Left lobe of liver (tissue), 2 donors: ENCODE measurements at regions not wholly inside any gene's neighbourhood (a gene's known extent, or its start where the extent isn't known, plus 50 kb on each side); places are given as distances from the start of the nearest gene placed in this dataset.
A peak's percentile ranks its signal among the peaks of the same experiment; 100 is the strongest.

Experiments
- ATAC-seq: fragments of 200-7000 bp; cut with Tn5 transposase; one replicate; pipeline ENCODE4 v1.9.1; 2020; ENCODE audit warnings: mild to moderate bottlenecking, moderate library complexity
- DNase-seq: peaks from one replicate; pipeline ENCODE4 v3.0.0-alpha.2; 2020; ENCODE audit warnings: low spot score
- donor health status: DM: no; HTN: no; CAD: no; lungs with moderate emphysema.
- donor health status: DM: no; HTN: yes; CAD: no.

- DNase-seq (no peak), ATAC-seq (no peak)
These were observed 266.6 kb upstream of the SIX2 start for GRCh38 chr2:45275806-45276205.

GRCh38 chr2:45275242-45275805 lies 266.1 kb upstream of the SIX2 start:
- no peak for DNase-seq
- ATAC-seq: peak; percentile 35

GRCh38 chr2:45274250-45274926 lies 265.1 kb upstream of the SIX2 start:
- peak; percentile 72 for ATAC-seq
- peak; percentile 86 for DNase-seq

- DNase-seq (peak; percentile 46), ATAC-seq (peak; percentile 82)
These were observed 264.4 kb upstream of the SIX2 start for GRCh38 chr2:45273412-45274249.

GRCh38 chr2:45272549-45273265 lies 263.5 kb upstream of the SIX2 start:
- ATAC-seq: no peak

GRCh38 chr2:45269149-45269793 lies 260.0 kb upstream of the SIX2 start:
- peak; percentile 26 for DNase-seq

More at GRCh38 chr2:45272549-45273265, 263.5 kb upstream of the SIX2 start:
- DNase-seq: no peak

GRCh38 chr2:45268631-45269030 lies 259.4 kb upstream of the SIX2 start:
- no peak for ATAC-seq

More at GRCh38 chr2:45269149-45269793, 260.0 kb upstream of the SIX2 start:
- ATAC-seq: no peak

GRCh38 chr2:45267062-45267792 lies 258.0 kb upstream of the SIX2 start:
- peak; percentile 81 for ATAC-seq

More at GRCh38 chr2:45268631-45269030, 259.4 kb upstream of the SIX2 start:
- peak; percentile 10 for DNase-seq

GRCh38 chr2:45265336-45265735 lies 256.1 kb upstream of the SIX2 start:
- ATAC-seq (no peak), DNase-seq (no peak)

More at GRCh38 chr2:45267062-45267792, 258.0 kb upstream of the SIX2 start:
- peak; percentile 54 for DNase-seq

- ATAC-seq (no peak), DNase-seq (peak; percentile 30)
These were observed 255.3 kb upstream of the SIX2 start for GRCh38 chr2:45264227-45265225.

GRCh38 chr2:45263147-45263546 lies 253.9 kb upstream of the SIX2 start:
- DNase-seq (peak; percentile 6), ATAC-seq (no peak)

- no peak for ATAC-seq
- peak; percentile 6 for DNase-seq
These were observed 252.5 kb upstream of the SIX2 start for GRCh38 chr2:45261746-45262145.

GRCh38 chr2:45260946-45261345 lies 251.7 kb upstream of the SIX2 start:
- ATAC-seq: no peak

GRCh38 chr2:45259547-45260160 lies 250.4 kb upstream of the SIX2 start:
- ATAC-seq: no peak
- DNase-seq: peak; percentile 26

More at GRCh38 chr2:45260946-45261345, 251.7 kb upstream of the SIX2 start:
- DNase-seq: no peak

- DNase-seq (peak; percentile 42), ATAC-seq (peak; percentile 20)
These were observed 249.9 kb upstream of the SIX2 start for GRCh38 chr2:45259138-45259537.

- no peak for ATAC-seq
- no peak for DNase-seq
These were observed 249.1 kb upstream of the SIX2 start for GRCh38 chr2:45258311-45258710.

GRCh38 chr2:45257820-45258219 lies 248.6 kb upstream of the SIX2 start:
- DNase-seq (no peak), ATAC-seq (no peak)
